MM.1S (cell line): ENCODE measurements at regions not wholly inside any gene's neighbourhood (a gene's known extent, or its start where the extent isn't known, plus 50 kb on each side); places are given as distances from the start of the nearest gene placed in this dataset.

Experiments
- EZH2phosphoT487 ChIP-seq: fragments of 300-600 bp; sonication (generic); IDR thresholded peaks from 2 replicates; pipeline ENCODE4 v1.6.1; 2018; ENCODE audit warnings: antibody characterized with exemption, low read length
- TF ChIP-seq, protein P1 (sequence below): fragments of 300-600 bp; sonication (generic); IDR thresholded peaks from 2 replicates; pipeline ENCODE4 v1.5.1; 2016; ENCODE audit warnings: antibody characterized with exemption, low read length, mixed read lengths

DNA sequence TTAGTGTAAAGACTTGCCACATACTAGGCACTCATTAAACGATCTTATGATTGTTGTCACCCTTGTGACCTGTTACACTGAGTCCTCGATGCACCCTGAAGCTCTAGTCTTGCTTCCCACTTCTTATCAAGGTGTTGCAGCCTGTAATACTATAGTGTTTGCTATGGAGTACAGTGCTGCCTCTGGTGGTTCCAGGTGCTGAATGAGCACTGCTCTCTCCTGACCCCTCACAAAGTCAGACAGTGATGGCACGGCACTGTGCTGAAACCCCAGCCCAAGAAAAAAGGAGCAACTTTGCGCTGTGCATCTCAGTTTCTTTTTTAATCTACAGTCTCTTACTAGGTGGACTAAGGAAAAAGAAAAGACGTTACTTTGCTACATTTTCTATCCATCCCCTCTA is 106.3 kb downstream of the GC start:
- TF ChIP-seq EZH2phosphoT487: no peak
- TF ChIP-seq, protein P1, sequence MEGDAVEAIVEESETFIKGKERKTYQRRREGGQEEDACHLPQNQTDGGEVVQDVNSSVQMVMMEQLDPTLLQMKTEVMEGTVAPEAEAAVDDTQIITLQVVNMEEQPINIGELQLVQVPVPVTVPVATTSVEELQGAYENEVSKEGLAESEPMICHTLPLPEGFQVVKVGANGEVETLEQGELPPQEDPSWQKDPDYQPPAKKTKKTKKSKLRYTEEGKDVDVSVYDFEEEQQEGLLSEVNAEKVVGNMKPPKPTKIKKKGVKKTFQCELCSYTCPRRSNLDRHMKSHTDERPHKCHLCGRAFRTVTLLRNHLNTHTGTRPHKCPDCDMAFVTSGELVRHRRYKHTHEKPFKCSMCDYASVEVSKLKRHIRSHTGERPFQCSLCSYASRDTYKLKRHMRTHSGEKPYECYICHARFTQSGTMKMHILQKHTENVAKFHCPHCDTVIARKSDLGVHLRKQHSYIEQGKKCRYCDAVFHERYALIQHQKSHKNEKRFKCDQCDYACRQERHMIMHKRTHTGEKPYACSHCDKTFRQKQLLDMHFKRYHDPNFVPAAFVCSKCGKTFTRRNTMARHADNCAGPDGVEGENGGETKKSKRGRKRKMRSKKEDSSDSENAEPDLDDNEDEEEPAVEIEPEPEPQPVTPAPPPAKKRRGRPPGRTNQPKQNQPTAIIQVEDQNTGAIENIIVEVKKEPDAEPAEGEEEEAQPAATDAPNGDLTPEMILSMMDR: no peak
